Immature natural killer cell (primary cell): ENCODE measurements at regions not wholly inside any gene's neighbourhood (a gene's known extent, or its start where the extent isn't known, plus 50 kb on each side); places are given as distances from the start of the nearest gene placed in this dataset.

Source experiments
- DNase-seq, 3 donors: peaks; one replicate each; pipeline ENCODE4 v3.0.0; 2022; ENCODE audit warnings: mixed read lengths in 1 of 3
- H3K27ac Mint-ChIP-seq, 6 donors: one replicate each; pipeline ENCODE4 v1.8.0; 2020; ENCODE audit warnings: mixed read lengths in 6 of 6, mild to moderate bottlenecking in 5 of 6, inconsistent platforms in 4 of 6, moderate library complexity in 3 of 6
- H3K27me3 Mint-ChIP-seq, 3 donors: one replicate each; pipeline ENCODE4 v1.8.0; 2020 to 2021; ENCODE audit warnings: low read depth in 3 of 3, mild to moderate bottlenecking in 3 of 3, mixed read lengths in 3 of 3, moderate library complexity in 3 of 3, inconsistent platforms in 1 of 3
- H3K36me3 Mint-ChIP-seq, 3 donors: one replicate each; pipeline ENCODE4 v1.8.0; 2020; ENCODE audit warnings: mixed read lengths in 3 of 3, inconsistent platforms in 2 of 3, mild to moderate bottlenecking in 2 of 3
- H3K4me1 Mint-ChIP-seq, 2 donors: one replicate each; pipeline ENCODE4 v1.8.0; 2020; ENCODE audit warnings: inconsistent platforms in 2 of 2, mild to moderate bottlenecking in 2 of 2, mixed read lengths in 2 of 2, moderate library complexity in 1 of 2
- H3K4me3 Mint-ChIP-seq, 5 donors: one replicate each; pipeline ENCODE4 v1.8.0; 2020; ENCODE audit warnings: mild to moderate bottlenecking in 5 of 5, mixed read lengths in 5 of 5, inconsistent platforms in 3 of 5, moderate library complexity in 3 of 5
- H3K9me3 Mint-ChIP-seq, 6 donors: one replicate each; pipeline ENCODE4 v1.8.0; 2020; ENCODE audit warnings: mild to moderate bottlenecking in 6 of 6, mixed read lengths in 6 of 6, inconsistent platforms in 4 of 6, moderate library complexity in 3 of 6

GRCh38 chr5:36355516-36355915, 53.8 kb upstream of the RANBP3L start:
- Mint-ChIP-seq H3K9me3 (peaks cover 0 to 3% (median 0%) of the 10 kb centered on the region in 6 donors), H3K36me3 (no peaks in the 10 kb centered on the region), H3K27ac (no peak overlapping the region), H3K4me3 (no peak overlapping the region), H3K27me3 (peaks cover 2 to 6% (median 2%) of the 10 kb centered on the region in 3 donors), H3K4me1 (peaks cover 0 to 8% of the 10 kb centered on the region in 2 donors)
- no peak for DNase-seq

- H3K4me1 Mint-ChIP-seq: peaks cover 0 to 9% of the 10 kb centered on the region in 2 donors
- no peaks in the 10 kb centered on the region for H3K36me3 Mint-ChIP-seq
- no peaks in the 10 kb centered on the region for H3K9me3 Mint-ChIP-seq
- H3K4me3 Mint-ChIP-seq: no peak overlapping the region
- peaks cover 2 to 3% (median 2%) of the 10 kb centered on the region in 3 donors for H3K27me3 Mint-ChIP-seq
- DNase-seq: no peak
- no peak overlapping the region for H3K27ac Mint-ChIP-seq
Measured at GRCh38 chr5:36356915-36357314, 55.2 kb upstream of the RANBP3L start.

- peaks cover 0 to 9% of the 10 kb centered on the region in 2 donors for H3K4me1 Mint-ChIP-seq
- peaks cover 2% of the 10 kb centered on the region in 3 donors for H3K27me3 Mint-ChIP-seq
- H3K27ac Mint-ChIP-seq: no peak overlapping the region
- no peak for DNase-seq
- no peaks in the 10 kb centered on the region for H3K36me3 Mint-ChIP-seq
- H3K4me3 Mint-ChIP-seq: no peak overlapping the region
- no peaks in the 10 kb centered on the region for H3K9me3 Mint-ChIP-seq
Measured at GRCh38 chr5:36357391-36357975, 55.8 kb upstream of the RANBP3L start.

GRCh38 chr5:36359267-36359666, 57.6 kb upstream of the RANBP3L start:
- Mint-ChIP-seq H3K27me3 (peaks cover 0 to 2% (median 0%) of the 10 kb centered on the region in 3 donors), H3K36me3 (no peaks in the 10 kb centered on the region), H3K4me1 (peaks cover 0 to 9% of the 10 kb centered on the region in 2 donors), H3K27ac (no peak overlapping the region), H3K4me3 (no peak overlapping the region), H3K9me3 (no peaks in the 10 kb centered on the region)
- DNase-seq: no peak

- Mint-ChIP-seq H3K36me3 (no peaks in the 10 kb centered on the region), H3K27me3 (peaks cover 0 to 2% (median 2%) of the 10 kb centered on the region in 3 donors), H3K9me3 (no peaks in the 10 kb centered on the region), H3K27ac (no peak overlapping the region), H3K4me1 (peaks cover 0 to 9% of the 10 kb centered on the region in 2 donors), H3K4me3 (no peak overlapping the region)
- DNase-seq: no peak
Measured at GRCh38 chr5:36360307-36360706, 58.6 kb upstream of the RANBP3L start.

GRCh38 chr5:36363101-36363500, 61.4 kb upstream of the RANBP3L start:
- Mint-ChIP-seq H3K36me3 (no peaks in the 10 kb centered on the region), H3K4me3 (no peak overlapping the region), H3K27ac (no peak overlapping the region), H3K27me3 (peaks cover 0 to 4% (median 1%) of the 10 kb centered on the region in 3 donors), H3K4me1 (peaks cover 0 to 9% of the 10 kb centered on the region in 2 donors), H3K9me3 (no peaks in the 10 kb centered on the region)
- DNase-seq: no peak

GRCh38 chr5:36363744-36364143, 62.0 kb upstream of the RANBP3L start:
- Mint-ChIP-seq H3K36me3 (no peaks in the 10 kb centered on the region), H3K4me3 (no peak overlapping the region), H3K9me3 (no peaks in the 10 kb centered on the region), H3K4me1 (peaks cover 0 to 9% of the 10 kb centered on the region in 2 donors), H3K27me3 (peaks cover 0 to 4% (median 0%) of the 10 kb centered on the region in 3 donors), H3K27ac (no peak overlapping the region)
- no peak for DNase-seq

- Mint-ChIP-seq H3K4me1 (peaks cover 0 to 9% of the 10 kb centered on the region in 2 donors), H3K4me3 (no peak overlapping the region)
Measured at GRCh38 chr5:36364473-36364872, 62.8 kb upstream of the RANBP3L start.

GRCh38 chr5:36365896-36366295, 64.2 kb upstream of the RANBP3L start:
- Mint-ChIP-seq H3K4me1 (no peaks in the 10 kb centered on the region), H3K27me3 (peaks cover 0 to 4% (median 0%) of the 10 kb centered on the region in 3 donors), H3K36me3 (no peaks in the 10 kb centered on the region), H3K27ac (no peak overlapping the region), H3K4me3 (no peak overlapping the region), H3K9me3 (no peaks in the 10 kb centered on the region)
- no peak for DNase-seq

More at GRCh38 chr5:36364473-36364872, 62.8 kb upstream of the RANBP3L start:
- Mint-ChIP-seq H3K27me3 (peaks cover 0 to 4% (median 0%) of the 10 kb centered on the region in 3 donors), H3K27ac (no peak overlapping the region), H3K9me3 (no peaks in the 10 kb centered on the region), H3K36me3 (no peaks in the 10 kb centered on the region)
- no peak for DNase-seq

GRCh38 chr5:36366883-36367282, 65.2 kb upstream of the RANBP3L start:
- DNase-seq: no peak
- no peaks in the 10 kb centered on the region for H3K36me3 Mint-ChIP-seq
- no peaks in the 10 kb centered on the region for H3K4me1 Mint-ChIP-seq
- no peak overlapping the region for H3K4me3 Mint-ChIP-seq
- peaks cover 0 to 4% (median 4%) of the 10 kb centered on the region in 3 donors for H3K27me3 Mint-ChIP-seq
- H3K27ac Mint-ChIP-seq: no peak overlapping the region
- H3K9me3 Mint-ChIP-seq: no peaks in the 10 kb centered on the region

- no peak for DNase-seq
- Mint-ChIP-seq H3K27ac (no peak overlapping the region), H3K36me3 (no peaks in the 10 kb centered on the region), H3K9me3 (no peaks in the 10 kb centered on the region), H3K4me1 (no peaks in the 10 kb centered on the region), H3K27me3 (peaks cover 0 to 4% (median 4%) of the 10 kb centered on the region in 3 donors), H3K4me3 (no peak overlapping the region)
Measured at GRCh38 chr5:36367524-36367923, 65.8 kb upstream of the RANBP3L start.

GRCh38 chr5:36369219-36369690, 67.6 kb upstream of the RANBP3L start:
- DNase-seq: no peak
- Mint-ChIP-seq H3K36me3 (no peaks in the 10 kb centered on the region), H3K4me3 (no peak overlapping the region), H3K27me3 (peaks cover 0 to 4% (median 4%) of the 10 kb centered on the region in 3 donors), H3K9me3 (no peaks in the 10 kb centered on the region), H3K27ac (no peak overlapping the region), H3K4me1 (no peaks in the 10 kb centered on the region)

GRCh38 chr5:36370073-36370472, 68.4 kb upstream of the RANBP3L start:
- H3K4me3 Mint-ChIP-seq: no peak overlapping the region
- no peak for DNase-seq
- H3K27ac Mint-ChIP-seq: no peak overlapping the region
- H3K4me1 Mint-ChIP-seq: no peaks in the 10 kb centered on the region
- no peaks in the 10 kb centered on the region for H3K9me3 Mint-ChIP-seq
- peaks cover 0 to 4% (median 3%) of the 10 kb centered on the region in 3 donors for H3K27me3 Mint-ChIP-seq
- H3K36me3 Mint-ChIP-seq: no peaks in the 10 kb centered on the region

GRCh38 chr5:36371366-36371765, 69.7 kb upstream of the RANBP3L start:
- Mint-ChIP-seq H3K27me3 (peaks cover 0 to 4% (median 1%) of the 10 kb centered on the region in 3 donors), H3K4me3 (no peak overlapping the region), H3K4me1 (no peaks in the 10 kb centered on the region), H3K27ac (no peak overlapping the region), H3K36me3 (no peaks in the 10 kb centered on the region), H3K9me3 (no peaks in the 10 kb centered on the region)
- no peak for DNase-seq

GRCh38 chr5:36373527-36374086, 71.9 kb upstream of the RANBP3L start:
- no peak overlapping the region for H3K4me3 Mint-ChIP-seq
- H3K27ac Mint-ChIP-seq: no peak overlapping the region
- no peaks in the 10 kb centered on the region for H3K36me3 Mint-ChIP-seq
- no peaks in the 10 kb centered on the region for H3K9me3 Mint-ChIP-seq
- H3K4me1 Mint-ChIP-seq: no peaks in the 10 kb centered on the region
- no peak for DNase-seq
- peaks cover 0 to 4% (median 2%) of the 10 kb centered on the region in 3 donors for H3K27me3 Mint-ChIP-seq
